Fibroblast of mammary gland (primary cell): ENCODE measurements at regions not wholly inside any gene's neighbourhood (a gene's known extent, or its start where the extent isn't known, plus 50 kb on each side); places are given as distances from the start of the nearest gene placed in this dataset.

Experiments
- DNase-seq: peaks from one replicate; pipeline ENCODE4 v3.0.0-alpha.2; 2010; ENCODE audit warnings: low read depth
- H3K4me3 ChIP-seq: 2 replicates; pipeline ENCODE4 v1.5.1; 2011; ENCODE audit warnings: low read depth, mild to moderate bottlenecking, low read length, moderate library complexity; ENCODE audit not compliant: control insufficient read depth
- CTCF ChIP-seq: conservative IDR thresholded peaks from 2 replicates; pipeline ENCODE4 v1.5.1; 2011; ENCODE audit warnings: low read depth, low read length, inconsistent platforms; ENCODE audit not compliant: control insufficient read depth, insufficient read depth

- TF ChIP-seq CTCF, result no peak
- no peak for DNase-seq
Measured at GRCh38 chr12:114866331-114866730, 182.4 kb upstream of the TBX3 start.

DNA sequence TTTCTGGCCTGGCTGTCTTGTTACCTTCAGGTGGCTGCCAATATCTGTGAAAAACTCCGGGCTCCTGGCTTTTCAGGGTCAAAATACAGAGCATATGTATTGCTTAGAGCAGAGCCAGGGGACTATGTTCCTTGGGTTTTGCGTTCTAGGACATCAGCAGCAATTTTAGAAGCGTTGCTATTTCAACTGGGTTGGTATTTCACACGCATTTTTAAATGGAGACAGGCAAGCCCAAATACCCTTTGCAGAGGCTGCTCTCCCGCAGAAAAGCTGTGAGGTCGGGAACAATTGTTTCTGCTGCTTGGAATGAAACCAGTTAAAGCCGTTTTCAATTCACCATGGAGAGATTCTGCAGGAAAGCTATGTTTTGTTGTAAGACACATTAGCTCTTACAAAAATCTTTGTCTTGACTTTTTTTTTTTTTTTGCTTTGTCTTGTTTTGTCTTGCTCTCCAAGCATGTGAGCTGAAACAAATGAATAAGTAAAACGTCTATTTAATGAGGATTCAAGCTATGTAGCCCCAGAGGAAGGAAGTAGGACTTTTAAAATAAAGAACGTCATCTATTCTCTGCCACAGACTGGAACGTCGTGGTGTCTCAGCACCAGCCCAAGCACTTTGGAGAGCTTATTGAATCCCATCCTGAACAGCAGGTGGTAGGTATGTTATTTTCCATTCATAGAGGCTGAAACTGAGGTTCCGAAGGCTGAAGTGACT lies 181.0 kb upstream of the TBX3 start:
- no peak for TF ChIP-seq CTCF
- DNase-seq, result no peak
- no peak overlapping the region for H3K4me3 ChIP-seq

More at GRCh38 chr12:114866331-114866730, 182.4 kb upstream of the TBX3 start:
- no peak overlapping the region for H3K4me3 ChIP-seq

- no peak for TF ChIP-seq CTCF
- no peak overlapping the region for H3K4me3 ChIP-seq
- DNase-seq, result no peak
Measured at GRCh38 chr12:114863911-114864310, 179.9 kb upstream of the TBX3 start.

DNA sequence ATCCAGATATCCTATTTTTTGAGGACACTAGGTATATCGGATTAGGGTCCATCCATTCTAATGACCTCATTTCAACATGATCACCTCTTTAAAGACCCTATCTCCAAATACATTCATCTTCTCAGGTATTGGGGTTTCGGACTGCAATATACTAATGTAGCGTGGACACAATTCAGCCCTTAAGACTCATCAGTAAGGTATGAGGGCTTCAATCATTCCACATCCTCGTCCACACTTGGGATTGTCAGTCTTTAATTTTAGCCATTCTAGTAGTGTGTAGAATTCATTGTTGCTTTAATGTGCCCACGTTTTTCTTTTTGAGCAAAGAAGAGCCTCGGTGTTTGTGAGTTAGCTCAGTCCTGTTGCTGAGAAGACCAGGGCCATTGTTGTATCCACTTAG lies 177.0 kb upstream of the TBX3 start:
- no peak for TF ChIP-seq CTCF
- no peak for DNase-seq
- no peak overlapping the region for H3K4me3 ChIP-seq

DNA sequence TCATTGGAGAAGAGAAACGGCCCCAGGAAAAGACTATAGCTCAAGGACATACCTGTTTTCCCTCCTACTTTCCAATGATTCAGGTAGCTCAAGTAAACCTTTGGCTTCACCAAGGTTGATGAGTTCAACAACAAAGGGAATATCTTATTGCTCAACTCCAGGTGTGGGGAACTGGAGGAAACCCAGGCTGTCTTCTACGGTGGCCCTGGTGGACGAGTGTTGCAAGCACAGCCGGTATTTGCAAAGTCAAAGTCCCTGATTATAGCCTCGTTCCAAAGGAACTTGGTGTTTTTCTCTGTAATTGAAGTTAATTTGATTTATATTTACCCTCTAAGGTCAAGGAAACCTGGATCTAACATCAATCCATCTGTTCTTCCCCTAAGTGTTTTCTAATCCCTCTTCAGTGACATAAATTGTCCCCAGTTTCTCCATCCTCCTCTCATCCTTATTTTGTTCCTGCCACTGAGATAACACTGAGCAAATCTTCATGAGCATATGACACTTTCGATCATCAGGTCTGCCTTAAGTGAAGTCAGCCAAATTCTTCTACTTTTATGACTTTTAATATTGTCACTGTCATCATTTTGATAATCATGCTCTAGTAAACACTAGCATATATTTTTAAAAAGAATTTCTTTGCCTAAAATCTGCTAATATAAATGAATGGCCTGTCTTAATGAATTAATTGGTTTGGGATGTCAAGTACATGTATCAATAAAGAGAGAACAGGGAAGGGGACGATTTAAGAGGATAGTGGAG lies 174.6 kb upstream of the TBX3 start:
- DNase-seq, result no peak
- H3K4me3 ChIP-seq, result no peak overlapping the region
- peak; percentile 33 for TF ChIP-seq CTCF

- no peak for DNase-seq
- no peak for TF ChIP-seq CTCF
- H3K4me3 ChIP-seq, result no peak overlapping the region
Measured at GRCh38 chr12:114855678-114856077, 171.7 kb upstream of the TBX3 start.
